NCI-H524 treated with DMSO at 0.1 percent for 48 hours (cell line): ENCODE measurements at regions not wholly inside any gene's neighbourhood (a gene's known extent, or its start where the extent isn't known, plus 50 kb on each side); places are given as distances from the start of the nearest gene placed in this dataset.

Source experiments
- DNase-seq: peaks from one replicate; lab custom pipeline; 2025; lab: John Stamatoyannopoulos, UW

DNA sequence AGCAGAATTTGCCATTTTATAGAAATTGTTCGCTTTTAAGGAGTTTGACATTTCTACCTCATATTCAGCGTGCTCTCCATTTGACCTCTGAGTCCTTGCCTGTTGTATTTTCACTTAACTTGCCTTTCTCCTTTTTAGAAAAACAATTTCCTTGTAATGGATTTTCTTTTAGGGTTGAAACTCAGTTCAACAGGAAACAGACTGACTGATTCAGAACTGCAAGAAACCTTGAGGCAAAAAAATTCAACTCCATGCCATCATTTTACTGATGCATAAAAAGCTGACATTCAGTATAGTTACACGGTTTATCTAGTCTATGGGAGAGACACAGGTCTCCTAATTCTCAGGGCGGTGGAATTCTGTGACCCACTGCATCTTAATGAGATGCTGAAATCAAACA lies 59.8 kb downstream of the MRPS30 start:
- DNase-seq: no peak

GRCh38 chr5:44869928-44870327 lies 61.2 kb downstream of the MRPS30 start:
- no peak for DNase-seq

- no peak for DNase-seq
These were observed 61.7 kb downstream of the MRPS30 start for GRCh38 chr5:44870430-44870829.

GRCh38 chr5:44871401-44871800 lies 62.7 kb downstream of the MRPS30 start:
- DNase-seq: no peak

DNA sequence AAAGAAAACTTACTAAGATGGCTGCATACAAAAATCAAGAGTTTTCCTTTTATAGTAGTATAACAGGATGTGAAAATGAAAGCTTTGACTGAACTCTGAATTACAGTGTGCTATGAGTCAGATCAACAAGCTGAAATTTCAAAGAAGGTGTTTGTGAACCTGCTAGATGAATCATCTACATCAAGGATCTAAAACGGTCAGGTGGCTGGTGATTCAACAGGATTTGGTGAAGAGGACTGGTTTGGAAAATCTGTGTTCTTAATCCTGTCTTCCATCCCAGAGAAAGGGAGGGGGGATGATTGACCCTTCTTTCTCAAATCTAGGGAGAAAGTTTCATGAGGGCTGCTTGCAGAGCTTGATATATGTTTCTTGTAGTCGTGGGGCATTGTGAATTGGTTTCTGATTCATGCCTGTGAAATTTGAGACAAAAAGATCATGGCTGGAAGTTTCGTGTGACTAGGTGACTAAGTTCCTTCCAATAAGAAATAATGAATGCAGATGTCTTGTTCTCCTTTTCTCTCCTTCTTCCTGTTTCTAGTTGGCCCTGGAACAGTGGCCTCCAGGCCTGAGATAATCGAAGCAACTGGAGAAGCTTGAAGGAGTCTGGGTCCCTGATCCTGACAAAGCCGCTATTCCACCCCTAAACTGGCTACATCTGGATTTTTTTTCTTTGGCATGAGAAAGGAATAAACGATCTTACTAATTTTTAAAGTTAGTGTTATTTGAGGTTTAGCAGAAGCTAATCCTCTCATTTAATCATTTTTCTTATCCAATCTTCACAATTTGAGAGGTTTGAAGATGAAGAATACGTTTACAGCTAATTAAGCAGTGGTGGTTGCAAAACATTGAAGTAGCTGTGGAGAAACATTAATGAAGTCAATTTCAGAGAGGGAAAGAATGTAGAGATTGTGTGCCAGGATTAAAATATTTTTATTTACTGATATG lies 67.2 kb downstream of the MRPS30 start:
- no peak for DNase-seq

DNA sequence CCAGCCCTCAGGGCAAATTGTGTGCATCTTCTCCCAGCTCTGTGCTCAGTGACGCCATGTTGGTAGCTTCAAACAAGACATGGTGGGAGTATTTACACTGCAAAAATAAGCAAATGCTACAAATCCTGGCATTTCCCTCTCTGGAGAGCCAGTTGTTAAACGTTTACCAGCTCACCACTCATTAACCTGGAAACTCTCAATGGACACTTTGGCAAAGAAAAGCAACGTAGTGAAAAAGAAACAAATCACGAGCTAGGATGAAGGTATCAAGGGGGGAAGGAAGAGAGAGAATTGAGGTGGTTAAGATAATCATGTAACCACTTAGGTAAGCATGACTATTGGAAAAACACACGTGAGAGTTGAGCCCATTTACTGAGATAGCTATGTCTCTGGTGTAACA lies 72.5 kb downstream of the MRPS30 start:
- DNase-seq: no peak

DNA sequence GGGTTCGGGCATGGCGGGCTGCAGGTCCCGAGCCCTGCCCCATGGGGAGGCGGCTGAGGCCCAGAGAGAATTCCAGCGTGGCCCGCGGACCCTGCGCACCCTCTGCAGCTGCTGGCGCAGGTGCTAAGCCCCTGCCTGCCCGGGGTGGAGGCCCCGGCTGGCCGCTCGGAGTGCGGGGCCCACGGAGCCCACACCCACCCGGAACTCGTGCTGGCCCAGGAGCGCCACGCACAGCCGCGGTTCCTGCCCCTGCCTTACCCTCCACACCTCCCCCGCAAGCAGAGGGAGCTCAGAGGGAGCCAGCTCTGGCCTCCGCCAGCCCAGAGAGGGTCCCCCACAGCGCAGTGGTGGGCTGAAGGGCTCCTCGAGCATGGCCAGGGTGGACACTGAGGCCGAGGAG lies 75.3 kb downstream of the MRPS30 start:
- no peak for DNase-seq

GRCh38 chr5:44885903-44886302 lies 77.2 kb downstream of the MRPS30 start:
- DNase-seq: no peak

- DNase-seq: no peak
These were observed 79.0 kb downstream of the MRPS30 start for GRCh38 chr5:44887722-44888121.

- no peak for DNase-seq
These were observed 79.7 kb downstream of the MRPS30 start for GRCh38 chr5:44888435-44888834.

- DNase-seq: no peak
These were observed 82.4 kb downstream of the MRPS30 start for GRCh38 chr5:44891116-44891515.

DNA sequence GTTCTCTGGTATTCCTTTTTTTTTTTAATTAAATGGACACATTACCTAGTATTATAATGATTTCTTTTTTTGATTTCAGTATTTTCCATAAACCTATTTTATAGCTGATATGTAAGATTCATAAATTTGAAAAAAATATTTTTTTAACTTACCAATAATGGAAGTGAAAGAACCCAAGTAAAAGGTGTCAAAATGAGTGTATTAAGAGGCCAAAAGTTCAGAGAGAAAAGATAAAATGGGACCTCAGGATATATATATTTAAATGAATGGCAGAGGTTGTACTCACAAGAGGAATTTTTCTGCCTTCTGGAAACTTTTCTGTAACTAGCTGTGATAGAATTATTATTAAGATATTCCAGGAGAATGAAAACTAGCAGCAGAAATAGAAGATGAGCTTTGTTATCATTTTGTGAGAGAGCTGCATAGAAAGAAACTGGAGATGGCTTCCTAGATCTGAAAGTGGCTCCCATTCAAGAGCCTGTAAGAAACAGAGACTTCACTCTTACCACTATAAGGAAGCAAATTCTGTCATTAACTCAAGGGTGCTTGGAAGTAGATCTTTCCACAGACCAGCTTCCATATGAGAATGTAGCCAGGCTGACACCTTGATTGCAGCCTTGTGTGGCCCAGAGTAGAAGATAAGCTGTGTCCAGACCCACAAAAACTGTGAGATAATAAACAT lies 91.7 kb downstream of the MRPS30 start:
- DNase-seq: no peak

DNA sequence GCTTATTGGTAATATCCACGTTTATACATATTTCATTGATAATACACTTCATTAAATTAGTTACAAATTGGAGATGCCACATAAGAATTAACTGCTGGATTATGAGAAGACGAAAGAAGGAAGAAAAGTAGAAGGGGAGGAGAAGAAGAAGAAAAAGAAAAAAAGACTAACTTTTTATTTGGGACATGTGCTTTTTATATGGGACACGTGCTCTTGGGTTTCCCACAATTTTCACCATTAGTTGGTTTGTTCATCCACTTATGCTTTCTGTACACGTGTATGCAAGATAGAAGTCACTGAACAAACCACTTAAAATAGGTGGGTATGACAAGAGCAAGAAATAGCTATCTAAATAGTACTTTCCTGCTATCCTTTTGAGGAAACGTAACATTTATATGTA lies 98.6 kb downstream of the MRPS30 start:
- DNase-seq: no peak

GRCh38 chr5:44909004-44909403 lies 100.3 kb downstream of the MRPS30 start:
- no peak for DNase-seq

GRCh38 chr5:44911501-44911900 lies 102.8 kb downstream of the MRPS30 start:
- DNase-seq: no peak

DNA sequence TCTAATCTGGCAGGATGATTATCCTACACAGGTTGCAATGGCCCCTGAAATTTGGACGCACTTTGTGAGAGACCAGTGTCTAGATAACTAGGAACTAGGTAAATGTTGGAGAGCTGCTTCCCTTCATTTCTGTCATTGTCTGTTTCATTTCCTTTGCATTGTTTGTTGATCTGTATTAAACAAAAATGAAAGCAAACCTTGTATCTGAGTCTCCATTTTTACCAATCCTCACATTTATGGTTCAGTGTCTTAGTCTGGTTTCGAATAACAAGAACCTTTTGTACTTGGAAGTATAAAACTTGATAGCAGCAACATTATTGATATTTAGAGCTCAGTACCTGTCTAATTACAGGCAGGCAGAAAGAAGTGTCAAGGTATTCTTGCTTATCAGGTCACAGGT lies 105.5 kb downstream of the MRPS30 start:
- DNase-seq: no peak

DNA sequence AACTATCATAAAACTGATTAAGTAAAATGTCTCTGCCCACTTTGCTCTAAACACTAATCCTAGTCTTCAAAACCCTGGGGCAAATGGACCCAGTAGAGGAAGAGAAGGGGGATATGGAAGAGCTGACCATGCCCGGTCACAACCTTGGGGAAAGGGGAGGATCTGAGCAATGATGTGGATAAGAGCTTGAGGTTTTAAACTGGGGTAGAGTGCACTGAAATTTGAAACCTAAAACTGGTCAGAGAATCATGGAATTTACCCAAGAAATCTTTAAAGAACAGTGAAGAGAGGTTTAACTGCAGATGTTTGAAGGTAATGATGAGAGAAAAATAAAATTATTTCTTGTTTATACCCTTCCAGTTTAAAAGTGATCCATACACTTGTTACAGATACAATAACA lies 110.8 kb downstream of the MRPS30 start:
- no peak for DNase-seq

GRCh38 chr5:44927115-44927733 lies 118.5 kb downstream of the MRPS30 start:
- DNase-seq: no peak

DNA sequence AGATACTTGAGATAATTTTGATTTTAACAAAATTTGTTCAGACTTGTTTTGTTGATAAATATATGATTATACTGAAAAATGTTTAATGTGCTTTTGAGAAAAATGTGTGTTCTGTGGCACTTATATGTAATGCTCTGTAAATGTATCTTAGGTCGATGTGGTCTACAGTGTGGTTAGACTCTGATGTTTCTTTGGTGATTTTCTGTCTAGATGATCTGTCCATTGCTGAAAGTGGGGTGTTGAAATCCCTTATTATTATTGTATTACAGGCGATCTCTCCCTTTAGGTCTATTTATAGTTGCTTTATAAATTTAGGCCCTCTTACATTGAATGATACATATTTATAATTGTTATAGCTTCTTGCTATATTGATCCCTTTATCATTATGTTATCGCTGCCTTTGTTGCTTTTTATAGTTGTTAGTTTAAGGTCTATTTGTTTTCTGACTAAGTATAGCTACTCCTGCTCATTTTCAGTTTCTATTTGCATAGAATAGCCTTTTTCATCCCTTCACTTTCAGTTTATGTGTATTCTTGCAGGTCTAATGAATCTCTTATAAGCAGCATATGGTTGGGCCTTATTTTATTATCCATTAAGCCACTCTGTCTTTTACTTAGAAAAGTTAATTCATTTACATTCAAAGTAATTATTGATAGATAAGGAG lies 124.3 kb downstream of the MRPS30 start:
- DNase-seq: no peak

DNA sequence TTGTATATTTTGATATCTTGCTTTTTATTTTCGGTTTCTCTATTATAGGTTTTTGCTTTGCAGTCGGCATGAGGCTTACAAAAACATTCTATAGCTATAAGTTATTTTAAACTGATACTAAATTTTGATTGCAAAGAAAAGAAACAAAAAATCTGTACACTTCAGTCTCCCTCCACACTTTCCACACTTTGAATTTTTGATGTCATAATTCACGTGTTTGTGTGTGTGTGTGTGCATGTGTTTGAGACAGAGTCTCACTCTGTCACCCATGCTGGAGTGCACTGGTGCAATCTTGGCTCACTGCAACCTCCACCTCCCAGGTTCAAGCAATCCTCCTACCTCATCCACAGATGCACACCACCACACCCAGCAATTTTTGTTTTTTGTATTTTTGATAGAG lies 124.9 kb downstream of the MRPS30 start:
- no peak for DNase-seq

DNA sequence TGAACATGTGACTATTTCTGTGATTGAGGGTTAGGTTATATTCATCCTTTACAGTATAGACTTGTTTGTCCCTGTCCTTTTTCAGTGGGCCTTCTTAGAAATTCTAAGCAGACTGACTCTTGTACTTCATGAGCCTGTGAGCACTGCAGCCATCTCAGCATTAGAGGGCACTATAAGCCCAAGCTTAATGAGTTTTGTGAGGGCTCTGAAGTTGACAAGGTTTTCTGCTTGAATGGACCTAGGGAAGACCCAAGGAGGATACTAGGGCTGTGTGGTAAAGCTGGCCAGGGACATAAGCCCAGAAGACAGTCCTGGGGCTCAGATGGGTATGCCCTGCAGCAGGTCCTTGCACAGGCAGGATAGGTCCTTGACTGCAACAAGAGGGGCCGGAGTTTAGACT lies 126.5 kb downstream of the MRPS30 start:
- DNase-seq: no peak

DNA sequence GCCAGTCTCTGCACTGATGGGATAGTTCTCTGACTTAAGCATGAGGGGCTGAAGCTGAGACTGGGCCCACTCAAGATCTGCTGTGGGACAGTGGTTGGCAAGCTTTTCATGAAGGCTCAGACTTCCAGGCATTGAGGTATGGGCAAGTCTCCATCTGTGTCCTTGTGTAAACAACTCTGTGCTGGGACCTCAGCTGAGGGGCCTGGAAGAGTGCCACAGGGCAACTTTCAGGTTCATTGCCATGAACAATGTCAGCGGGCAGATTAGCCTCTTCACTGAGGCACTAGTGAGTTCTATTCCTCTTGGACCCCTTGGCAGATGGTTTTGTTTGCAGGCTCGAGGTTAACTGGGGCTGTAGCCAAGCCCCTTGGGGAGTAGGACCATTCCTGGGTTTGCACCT lies 127.1 kb downstream of the MRPS30 start:
- DNase-seq: no peak
